ENCODE measurements at regions not wholly inside any gene's neighbourhood (a gene's known extent, or its start where the extent isn't known, plus 50 kb on each side); places are given as distances from the start of the nearest gene placed in this dataset.

DNA sequence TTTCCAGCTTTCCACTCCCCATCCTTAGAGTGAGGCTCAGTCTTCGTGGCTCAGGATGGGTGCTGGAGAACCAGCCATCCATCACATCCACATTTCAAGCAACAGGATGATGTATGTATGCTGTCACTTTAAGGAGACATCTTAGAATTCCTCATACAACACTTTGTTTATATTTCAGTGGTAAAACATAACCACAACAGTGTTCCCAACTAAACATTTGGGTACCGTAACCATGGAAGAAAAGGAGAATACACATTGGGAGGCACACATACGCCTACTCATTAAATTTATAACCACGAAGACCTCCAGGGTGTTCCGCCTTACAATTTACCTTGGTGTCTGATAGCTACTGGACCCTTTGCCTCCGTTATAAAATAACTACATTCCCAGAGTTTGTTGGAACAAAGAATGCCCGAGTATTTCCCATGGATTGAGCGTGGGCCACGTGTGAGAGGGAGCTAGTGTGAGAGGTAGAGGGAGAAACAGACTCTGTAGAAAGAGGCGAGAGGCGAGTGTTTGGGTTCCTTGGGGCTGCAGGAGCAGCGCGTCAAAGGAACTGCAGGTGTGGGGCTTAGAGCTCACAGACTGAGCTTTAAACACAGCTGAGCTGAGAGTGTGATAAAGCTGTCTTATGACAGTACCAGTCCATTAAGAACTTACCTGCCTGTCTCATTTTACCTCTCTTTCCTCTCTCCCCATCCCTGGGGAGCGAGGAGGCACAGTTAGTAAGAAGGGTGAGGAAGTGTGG lies 111.5 kb upstream of the USP24 start:
- H3K4me1 ChIP-seq (ENCODE audit: insufficient read depth, low read length, poor library complexity, severe bottlenecking) = no peaks in the 10 kb centered on the region
- no peaks in the 10 kb centered on the region for H3K79me2 ChIP-seq (ENCODE audit: insufficient read depth, low read length)
- no peak overlapping the region for H3K4me2 ChIP-seq (ENCODE audit: low read depth, low read length, poor library complexity, severe bottlenecking)
- H3K9ac ChIP-seq (ENCODE audit: low read depth, low read length, poor library complexity, severe bottlenecking) = no peak overlapping the region
- no peaks in the 10 kb centered on the region for H3K9me3 ChIP-seq (ENCODE audit: insufficient read depth, low read depth, low read length)
- no peaks in the 10 kb centered on the region for H3K36me3 ChIP-seq (ENCODE audit: insufficient read depth, low read length)
- TF ChIP-seq EZH2phosphoT487 (IDR thresholded peaks at IDR 0.05; ENCODE audit: borderline replicate concordance) = no peak
- TF ChIP-seq, protein P1, sequence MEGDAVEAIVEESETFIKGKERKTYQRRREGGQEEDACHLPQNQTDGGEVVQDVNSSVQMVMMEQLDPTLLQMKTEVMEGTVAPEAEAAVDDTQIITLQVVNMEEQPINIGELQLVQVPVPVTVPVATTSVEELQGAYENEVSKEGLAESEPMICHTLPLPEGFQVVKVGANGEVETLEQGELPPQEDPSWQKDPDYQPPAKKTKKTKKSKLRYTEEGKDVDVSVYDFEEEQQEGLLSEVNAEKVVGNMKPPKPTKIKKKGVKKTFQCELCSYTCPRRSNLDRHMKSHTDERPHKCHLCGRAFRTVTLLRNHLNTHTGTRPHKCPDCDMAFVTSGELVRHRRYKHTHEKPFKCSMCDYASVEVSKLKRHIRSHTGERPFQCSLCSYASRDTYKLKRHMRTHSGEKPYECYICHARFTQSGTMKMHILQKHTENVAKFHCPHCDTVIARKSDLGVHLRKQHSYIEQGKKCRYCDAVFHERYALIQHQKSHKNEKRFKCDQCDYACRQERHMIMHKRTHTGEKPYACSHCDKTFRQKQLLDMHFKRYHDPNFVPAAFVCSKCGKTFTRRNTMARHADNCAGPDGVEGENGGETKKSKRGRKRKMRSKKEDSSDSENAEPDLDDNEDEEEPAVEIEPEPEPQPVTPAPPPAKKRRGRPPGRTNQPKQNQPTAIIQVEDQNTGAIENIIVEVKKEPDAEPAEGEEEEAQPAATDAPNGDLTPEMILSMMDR (conservative IDR thresholded peaks at IDR 0.05; ENCODE audit: low read length) = no peak
- H3K27me3 ChIP-seq (ENCODE audit: insufficient read depth, low read length, poor library complexity, severe bottlenecking) = no peaks in the 10 kb centered on the region
- no peaks in the 10 kb centered on the region for H3F3A ChIP-seq (ENCODE audit: low read depth)
- no peak overlapping the region for H3K4me3 ChIP-seq (ENCODE audit: low read length, poor library complexity, severe bottlenecking)
- no peaks in the 10 kb centered on the region for H4K20me1 ChIP-seq (ENCODE audit: insufficient read depth, low read length, poor library complexity, severe bottlenecking)
- H3K9me2 ChIP-seq (replicated peaks; ENCODE audit: low read depth, low read length) = no peaks in the 10 kb centered on the region
- H2AFZ ChIP-seq (ENCODE audit: low read length) = no peak overlapping the region

DNA sequence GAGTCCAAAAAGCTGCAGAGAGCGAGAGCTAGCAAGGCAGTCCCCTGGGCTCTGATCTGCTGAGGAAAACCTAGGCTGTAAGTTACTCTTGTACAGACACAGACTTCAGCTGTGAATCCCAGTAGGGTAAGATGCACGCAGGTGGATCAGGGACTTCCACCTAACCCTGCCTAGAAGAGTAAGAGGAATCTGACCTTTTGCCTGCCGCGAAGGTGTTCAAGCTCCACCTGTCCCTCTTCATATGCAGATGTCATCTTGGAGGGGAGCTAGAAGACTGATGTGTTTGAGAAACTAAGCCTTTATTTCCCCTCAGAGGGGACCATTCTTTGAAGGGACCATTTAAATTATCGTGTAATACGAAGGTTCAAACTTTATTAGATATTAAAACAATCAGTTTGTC lies 108.6 kb upstream of the USP24 start:
- Histone ChIP-seq H3K9me2 (replicated peaks; ENCODE audit: low read depth, low read length) (no peaks in the 10 kb centered on the region), H4K20me1 (ENCODE audit: insufficient read depth, low read length, poor library complexity, severe bottlenecking) (no peaks in the 10 kb centered on the region), H3F3A (ENCODE audit: low read depth) (no peaks in the 10 kb centered on the region), H3K4me2 (ENCODE audit: low read depth, low read length, poor library complexity, severe bottlenecking) (no peak overlapping the region), H3K9ac (ENCODE audit: low read depth, low read length, poor library complexity, severe bottlenecking) (no peak overlapping the region), H3K79me2 (ENCODE audit: insufficient read depth, low read length) (no peaks in the 10 kb centered on the region), H2AFZ (ENCODE audit: low read length) (no peak overlapping the region), H3K27me3 (ENCODE audit: insufficient read depth, low read length, poor library complexity, severe bottlenecking) (no peaks in the 10 kb centered on the region), H3K9me3 (ENCODE audit: insufficient read depth, low read depth, low read length) (no peaks in the 10 kb centered on the region), H3K4me3 (ENCODE audit: low read length, poor library complexity, severe bottlenecking) (no peak overlapping the region), H3K36me3 (ENCODE audit: insufficient read depth, low read length) (no peaks in the 10 kb centered on the region), H3K4me1 (ENCODE audit: insufficient read depth, low read length, poor library complexity, severe bottlenecking) (no peaks in the 10 kb centered on the region)
- TF ChIP-seq EZH2phosphoT487 (IDR thresholded peaks at IDR 0.05; ENCODE audit: borderline replicate concordance) = no peak
- TF ChIP-seq, protein P1 (conservative IDR thresholded peaks at IDR 0.05; ENCODE audit: low read length) = no peak

DNA sequence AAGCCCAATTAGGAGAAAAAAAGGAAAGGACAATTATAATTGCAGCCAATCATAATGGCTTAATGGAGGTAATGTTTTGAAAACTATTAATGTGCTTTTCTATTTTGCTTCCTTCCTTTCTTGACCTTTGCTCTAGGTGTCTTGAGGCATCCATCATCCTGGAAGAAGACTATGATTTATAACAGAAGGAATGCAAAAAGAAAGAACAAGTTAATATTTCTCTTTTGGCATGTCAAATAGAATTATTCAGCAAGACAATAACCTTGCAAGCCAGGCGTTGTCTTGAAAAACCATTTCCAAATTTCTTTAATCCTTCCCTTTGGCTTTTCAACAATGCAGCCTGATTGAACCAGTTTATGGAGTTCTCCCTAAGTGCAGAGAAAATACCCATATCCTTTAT lies 107.7 kb upstream of the USP24 start:
- no peaks in the 10 kb centered on the region for H3K9me3 ChIP-seq (ENCODE audit: insufficient read depth, low read depth, low read length)
- H3K4me2 ChIP-seq (ENCODE audit: low read depth, low read length, poor library complexity, severe bottlenecking) = no peak overlapping the region
- no peaks in the 10 kb centered on the region for H3K4me1 ChIP-seq (ENCODE audit: insufficient read depth, low read length, poor library complexity, severe bottlenecking)
- H3K79me2 ChIP-seq (ENCODE audit: insufficient read depth, low read length) = no peaks in the 10 kb centered on the region
- H3K9me2 ChIP-seq (replicated peaks; ENCODE audit: low read depth, low read length) = no peaks in the 10 kb centered on the region
- no peaks in the 10 kb centered on the region for H4K20me1 ChIP-seq (ENCODE audit: insufficient read depth, low read length, poor library complexity, severe bottlenecking)
- H3K9ac ChIP-seq (ENCODE audit: low read depth, low read length, poor library complexity, severe bottlenecking) = no peak overlapping the region
- H3K36me3 ChIP-seq (ENCODE audit: insufficient read depth, low read length) = no peaks in the 10 kb centered on the region
- H3K27me3 ChIP-seq (ENCODE audit: insufficient read depth, low read length, poor library complexity, severe bottlenecking) = no peaks in the 10 kb centered on the region
- TF ChIP-seq, protein P1 (conservative IDR thresholded peaks at IDR 0.05; ENCODE audit: low read length) = no peak
- no peak for TF ChIP-seq EZH2phosphoT487 (IDR thresholded peaks at IDR 0.05; ENCODE audit: borderline replicate concordance)
- no peaks in the 10 kb centered on the region for H3F3A ChIP-seq (ENCODE audit: low read depth)
- H2AFZ ChIP-seq (ENCODE audit: low read length) = no peak overlapping the region
- no peak overlapping the region for H3K4me3 ChIP-seq (ENCODE audit: low read length, poor library complexity, severe bottlenecking)

Data from Loucy (cell line).